OCI-LY3 (cell line): ENCODE measurements at regions not wholly inside any gene's neighbourhood (a gene's known extent, or its start where the extent isn't known, plus 50 kb on each side); places are given as distances from the start of the nearest gene placed in this dataset.
"Not testable (repeated sequence)": the region's sequence is repeated elsewhere in the genome, so short reads cannot be mapped to it uniquely, and the experiment has no call there.

Source experiments
- H2AFZ ChIP-seq: fragments of 200-600, 300-600 bp; shearing (Covaris generic); 2 replicates; pipeline ENCODE4 v1.6.0; 2014; ENCODE audit warnings: antibody characterized with exemption, low read depth, low read length
- H3K27ac ChIP-seq: fragments of 200-600, 300-600 bp; sonication (generic); 2 replicates; pipeline ENCODE4 v1.5.1; 2014; ENCODE audit warnings: mild to moderate bottlenecking, low read length, moderate library complexity, mixed read lengths
- H3K27me3 ChIP-seq: fragments of 200-600, 300-600 bp; sonication (generic); 2 replicates; pipeline ENCODE4 v1.6.1; 2014; ENCODE audit warnings: low read depth, low read length, mixed read lengths
- H3K36me3 ChIP-seq: fragments of 200-600, 300-600 bp; sonication (generic); replicated peaks from 2 replicates; pipeline ENCODE3; 2014; ENCODE audit warnings: low read depth, low read length, mixed read lengths
- H3K4me1 ChIP-seq: fragments of 300-600, 200-600 bp; sonication (generic); 2 replicates; pipeline ENCODE4 v1.6.1; 2014; ENCODE audit warnings: low read length, mixed read lengths
- H3K4me2 ChIP-seq: fragments of 200-600, 300-600 bp; sonication (generic); 2 replicates; pipeline ENCODE4 v1.6.1; 2014; ENCODE audit warnings: low read length, mixed read lengths
- H3K4me3 ChIP-seq: fragments of 300-600, 200-600 bp; sonication (generic); 2 replicates; pipeline ENCODE4 v1.5.1; 2014; ENCODE audit warnings: antibody characterized with exemption, mild to moderate bottlenecking, low read length, moderate library complexity
- H3K79me2 ChIP-seq: fragments of 300-600, 200-600 bp; shearing (Covaris generic); 2 replicates; pipeline ENCODE4 v1.6.1; 2014; ENCODE audit warnings: mild to moderate bottlenecking, low read length, mixed read lengths
- H3K9ac ChIP-seq: fragments of 300-600, 200-600 bp; shearing (Covaris generic); 2 replicates; pipeline ENCODE4 v1.6.0; 2014; ENCODE audit warnings: mild to moderate bottlenecking, low read length, moderate library complexity
- H3K9me3 ChIP-seq: fragments of 200-600, 300-600 bp; shearing (Covaris generic); 2 replicates; pipeline ENCODE4 v1.6.1; 2014; ENCODE audit warnings: low read length, mixed read lengths; ENCODE audit not compliant: insufficient read depth
- H4K20me1 ChIP-seq: fragments of 200-600, 300-600 bp; sonication (generic); 2 replicates; pipeline ENCODE4 v1.6.1; 2016; ENCODE audit warnings: low read length, mixed read lengths; ENCODE audit not compliant: insufficient read depth
- EZH2phosphoT487 ChIP-seq: fragments of 200-600 bp; shearing (Covaris generic); IDR thresholded peaks from 2 replicates; pipeline ENCODE4 v1.6.1; 2018; ENCODE audit warnings: antibody characterized with exemption, mixed run types, low read depth
- TF ChIP-seq, protein P1 (sequence below): fragments of 200-600, 300-600 bp; sonication (generic); IDR thresholded peaks from 2 replicates; pipeline ENCODE4 v1.5.1; 2014; ENCODE audit warnings: antibody characterized with exemption, low read length, low read depth

DNA sequence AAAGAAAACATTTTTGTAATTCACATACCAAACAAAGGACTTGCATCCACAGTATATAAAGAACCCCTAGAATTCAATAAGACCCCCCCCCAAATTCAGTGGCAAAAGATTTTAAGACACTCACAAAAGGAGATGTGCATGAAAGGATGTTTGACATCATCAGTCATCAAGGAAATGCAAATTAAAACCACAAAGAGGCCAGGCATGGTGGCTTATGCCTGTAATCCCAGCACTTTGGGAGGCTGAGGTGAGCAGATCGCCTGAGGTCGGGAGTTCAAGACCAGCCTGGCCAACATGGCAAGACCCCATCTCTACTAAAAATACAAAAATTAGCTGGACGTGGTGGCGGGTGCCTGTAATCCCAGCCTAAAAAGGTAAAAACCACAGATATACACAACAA is 61.3 kb downstream of the AIPL1 start:
- H2AFZ ChIP-seq, H3K36me3 ChIP-seq, H3K4me2 ChIP-seq, H3K27ac ChIP-seq, H4K20me1 ChIP-seq, H3K9me3 ChIP-seq, H3K27me3 ChIP-seq, H3K9ac ChIP-seq, H3K4me1 ChIP-seq, H3K4me3 ChIP-seq, H3K79me2 ChIP-seq: not testable (repeated sequence)

DNA sequence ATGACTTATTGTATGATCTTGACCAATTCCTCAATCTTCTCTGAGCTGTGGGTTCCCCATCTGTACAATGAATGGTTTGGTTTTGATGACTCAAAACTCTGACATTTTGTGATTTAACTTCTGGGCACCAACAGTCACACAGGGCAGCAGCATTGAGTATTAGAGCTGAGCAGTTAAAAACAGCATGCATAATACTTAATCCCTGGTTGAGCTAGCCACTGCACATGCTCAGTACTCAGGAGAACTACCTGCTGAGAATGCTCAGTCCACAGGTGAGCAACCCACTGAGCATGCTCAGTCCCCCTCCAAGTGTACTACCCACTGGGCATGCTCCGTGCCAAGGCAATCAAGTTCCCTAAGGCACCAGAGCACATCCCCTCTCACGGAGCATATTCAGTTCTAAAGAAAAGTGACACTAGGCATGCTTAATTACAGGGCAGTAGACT is 68.7 kb downstream of the AIPL1 start:
- no peaks in the 10 kb centered on the region for H3K9me3 ChIP-seq
- no peak overlapping the region for H2AFZ ChIP-seq
- no peaks in the 10 kb centered on the region for H3K27me3 ChIP-seq
- TF ChIP-seq, protein P1, sequence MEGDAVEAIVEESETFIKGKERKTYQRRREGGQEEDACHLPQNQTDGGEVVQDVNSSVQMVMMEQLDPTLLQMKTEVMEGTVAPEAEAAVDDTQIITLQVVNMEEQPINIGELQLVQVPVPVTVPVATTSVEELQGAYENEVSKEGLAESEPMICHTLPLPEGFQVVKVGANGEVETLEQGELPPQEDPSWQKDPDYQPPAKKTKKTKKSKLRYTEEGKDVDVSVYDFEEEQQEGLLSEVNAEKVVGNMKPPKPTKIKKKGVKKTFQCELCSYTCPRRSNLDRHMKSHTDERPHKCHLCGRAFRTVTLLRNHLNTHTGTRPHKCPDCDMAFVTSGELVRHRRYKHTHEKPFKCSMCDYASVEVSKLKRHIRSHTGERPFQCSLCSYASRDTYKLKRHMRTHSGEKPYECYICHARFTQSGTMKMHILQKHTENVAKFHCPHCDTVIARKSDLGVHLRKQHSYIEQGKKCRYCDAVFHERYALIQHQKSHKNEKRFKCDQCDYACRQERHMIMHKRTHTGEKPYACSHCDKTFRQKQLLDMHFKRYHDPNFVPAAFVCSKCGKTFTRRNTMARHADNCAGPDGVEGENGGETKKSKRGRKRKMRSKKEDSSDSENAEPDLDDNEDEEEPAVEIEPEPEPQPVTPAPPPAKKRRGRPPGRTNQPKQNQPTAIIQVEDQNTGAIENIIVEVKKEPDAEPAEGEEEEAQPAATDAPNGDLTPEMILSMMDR: no peak
- no peak for TF ChIP-seq EZH2phosphoT487
- H3K4me1 ChIP-seq: no peaks in the 10 kb centered on the region
- no peak overlapping the region for H3K27ac ChIP-seq
- H3K36me3 ChIP-seq: no peaks in the 10 kb centered on the region
- H3K79me2 ChIP-seq: no peaks in the 10 kb centered on the region
- H3K9ac ChIP-seq: no peak overlapping the region
- H3K4me3 ChIP-seq: no peak overlapping the region
- H3K4me2 ChIP-seq: no peak overlapping the region
- H4K20me1 ChIP-seq: no peaks in the 10 kb centered on the region

- H3K79me2 ChIP-seq: no peaks in the 10 kb centered on the region
- no peaks in the 10 kb centered on the region for H3K9me3 ChIP-seq
- H2AFZ ChIP-seq: no peak overlapping the region
- no peak for TF ChIP-seq EZH2phosphoT487
- TF ChIP-seq, protein P1: no peak
- no peak overlapping the region for H3K4me3 ChIP-seq
- no peaks in the 10 kb centered on the region for H4K20me1 ChIP-seq
- no peak overlapping the region for H3K4me2 ChIP-seq
- H3K27ac ChIP-seq: no peak overlapping the region
- H3K36me3 ChIP-seq: no peaks in the 10 kb centered on the region
- H3K27me3 ChIP-seq: 0 out of 2 replicates have a peak, but pooled peaks cover 3% of the 10 kb centered on the region
- H3K4me1 ChIP-seq: no peaks in the 10 kb centered on the region
- no peak overlapping the region for H3K9ac ChIP-seq
These were observed 69.5 kb downstream of the AIPL1 start for GRCh38 chr17:6365200-6365943.

DNA sequence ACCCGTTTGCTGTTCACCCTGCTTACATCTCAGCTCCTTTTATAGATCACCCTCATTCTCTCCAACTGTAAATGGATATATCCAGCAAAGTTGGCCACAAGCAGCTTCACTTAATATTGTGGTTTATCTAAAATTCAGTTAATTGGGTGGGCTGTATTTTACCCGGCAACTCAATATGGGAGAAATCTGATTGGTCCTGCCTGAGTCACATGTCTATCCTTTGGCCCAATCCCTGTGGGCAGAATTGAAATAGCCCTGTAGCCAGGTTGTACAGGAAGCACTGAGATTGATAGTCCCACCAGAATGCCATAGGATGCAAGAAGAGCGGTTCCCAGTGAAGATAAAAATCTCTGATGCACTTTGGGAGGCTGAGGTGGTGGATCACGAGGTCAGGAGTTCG is 73.2 kb downstream of the AIPL1 start:
- Histone ChIP-seq H4K20me1 (no peaks in the 10 kb centered on the region), H3K36me3 (no peaks in the 10 kb centered on the region), H3K9me3 (no peaks in the 10 kb centered on the region), H3K4me3 (no peak overlapping the region), H3K4me1 (no peaks in the 10 kb centered on the region), H3K27me3 (0 out of 2 replicates have a peak, but pooled peaks cover 3% of the 10 kb centered on the region), H2AFZ (no peak overlapping the region), H3K79me2 (no peaks in the 10 kb centered on the region), H3K9ac (no peak overlapping the region), H3K4me2 (no peak overlapping the region), H3K27ac (no peak overlapping the region)
- no peak for TF ChIP-seq EZH2phosphoT487
- TF ChIP-seq, protein P1: no peak
